Forelimb muscle (tissue), 1 donor: ENCODE measurements at regions not wholly inside any gene's neighbourhood (a gene's known extent, or its start where the extent isn't known, plus 50 kb on each side); places are given as distances from the start of the nearest gene placed in this dataset.

Experiments
- DNase-seq: peaks from one replicate; pipeline ENCODE4 v3.0.0-alpha.2; 2013; ENCODE audit warnings: low read depth

GRCh38 chr1:83029916-83030315 lies 969.0 kb downstream of the TTLL7 start:
- DNase-seq: no peak

- no peak for DNase-seq
These were observed 969.9 kb downstream of the TTLL7 start for GRCh38 chr1:83029050-83029449.

DNA sequence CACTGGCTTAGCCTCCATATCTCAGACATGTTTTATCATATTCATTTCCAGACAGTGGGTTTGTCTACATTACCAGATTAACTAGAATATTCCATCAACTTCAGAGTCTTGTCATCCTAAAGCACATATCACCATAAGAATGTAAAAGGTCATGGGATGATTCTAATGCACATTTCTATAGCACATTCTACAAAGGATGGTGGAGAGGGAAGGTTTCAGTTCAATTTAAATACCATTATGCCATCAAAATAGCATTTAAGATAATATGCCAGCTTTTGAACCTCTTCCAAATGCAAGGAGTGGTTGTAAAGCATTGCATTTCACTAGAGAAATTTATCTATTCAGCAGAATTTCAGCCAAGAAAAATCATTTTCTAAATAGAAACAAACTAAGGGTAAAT lies 970.5 kb downstream of the TTLL7 start:
- DNase-seq: no peak

DNA sequence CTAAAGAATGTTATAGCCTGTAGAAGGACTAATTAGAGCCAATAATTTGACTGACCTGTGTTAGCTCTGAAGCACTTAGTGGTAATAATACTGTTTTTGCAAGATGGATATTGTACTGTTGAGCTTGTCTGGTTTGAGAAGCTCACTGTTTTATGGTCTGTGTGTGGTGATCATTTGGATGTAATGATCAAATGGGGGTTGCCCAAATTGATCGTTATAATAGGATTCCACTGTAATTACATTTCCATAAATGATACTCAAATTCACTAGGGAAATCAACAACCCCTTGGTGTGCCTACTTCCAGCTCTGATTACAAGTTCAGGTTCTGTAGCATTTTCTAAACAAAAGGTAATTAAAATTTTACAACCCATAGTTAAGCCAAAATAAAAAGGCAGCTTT lies 971.4 kb downstream of the TTLL7 start:
- DNase-seq: no peak

DNA sequence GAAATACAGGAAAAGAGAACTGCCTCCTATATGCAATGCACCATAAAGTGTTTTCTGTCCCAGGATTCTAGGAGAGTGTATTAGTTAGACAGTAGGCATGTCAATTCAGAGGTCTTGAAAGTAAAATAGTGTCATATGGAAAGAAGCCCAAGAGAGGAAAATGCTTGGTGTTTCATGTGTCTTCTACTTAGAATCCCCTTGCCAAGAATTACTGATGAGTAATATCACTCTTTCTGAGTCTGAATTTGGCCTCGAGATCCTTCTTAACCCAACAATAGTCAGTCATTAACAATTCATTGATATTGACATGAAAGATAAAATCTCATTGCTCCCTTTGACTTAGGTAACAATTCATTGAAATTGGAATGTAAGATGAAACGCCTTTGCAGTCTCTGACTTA lies 972.2 kb downstream of the TTLL7 start:
- no peak for DNase-seq

- no peak for DNase-seq
These were observed 974.6 kb downstream of the TTLL7 start for GRCh38 chr1:83024251-83024767.

GRCh38 chr1:83023212-83023611 lies 975.7 kb downstream of the TTLL7 start:
- no peak for DNase-seq

GRCh38 chr1:83022206-83022605 lies 976.7 kb downstream of the TTLL7 start:
- no peak for DNase-seq

DNA sequence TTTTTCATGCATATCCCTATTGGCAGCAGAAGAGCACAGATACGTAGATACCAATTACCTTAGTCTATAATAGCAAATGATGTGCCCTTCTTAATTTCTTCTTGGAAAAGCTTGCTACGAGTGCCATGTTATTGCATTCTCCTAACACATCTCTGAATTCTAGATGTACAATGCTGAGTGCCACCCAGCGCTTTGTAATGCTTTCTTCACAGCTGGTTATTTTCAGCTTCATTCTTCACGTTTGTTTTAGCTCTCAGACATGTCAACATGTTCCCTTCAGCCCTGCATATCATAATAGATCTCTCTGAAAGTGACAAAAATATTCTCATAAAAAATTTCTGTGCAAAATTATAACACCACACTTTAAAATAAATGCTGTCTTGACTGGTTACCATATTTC lies 981.2 kb downstream of the TTLL7 start:
- no peak for DNase-seq

DNA sequence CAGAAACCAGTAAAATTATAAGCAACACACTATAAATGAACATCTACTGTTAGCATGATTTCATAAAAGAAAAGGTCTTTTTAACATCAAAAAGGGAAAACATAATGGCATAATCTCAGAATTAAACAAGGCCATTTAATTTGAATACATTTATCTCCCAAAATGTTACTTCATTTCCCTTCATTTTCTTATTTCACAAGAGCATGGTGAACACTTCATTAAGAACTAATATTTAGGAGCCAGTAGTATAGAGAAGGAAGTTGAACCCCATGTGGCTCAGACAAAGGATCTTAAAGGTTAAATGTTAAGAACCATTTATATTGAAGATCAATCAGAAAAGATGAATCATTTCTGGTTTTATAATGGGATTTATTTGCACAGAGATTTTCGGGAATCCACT lies 981.7 kb downstream of the TTLL7 start:
- DNase-seq: no peak

DNA sequence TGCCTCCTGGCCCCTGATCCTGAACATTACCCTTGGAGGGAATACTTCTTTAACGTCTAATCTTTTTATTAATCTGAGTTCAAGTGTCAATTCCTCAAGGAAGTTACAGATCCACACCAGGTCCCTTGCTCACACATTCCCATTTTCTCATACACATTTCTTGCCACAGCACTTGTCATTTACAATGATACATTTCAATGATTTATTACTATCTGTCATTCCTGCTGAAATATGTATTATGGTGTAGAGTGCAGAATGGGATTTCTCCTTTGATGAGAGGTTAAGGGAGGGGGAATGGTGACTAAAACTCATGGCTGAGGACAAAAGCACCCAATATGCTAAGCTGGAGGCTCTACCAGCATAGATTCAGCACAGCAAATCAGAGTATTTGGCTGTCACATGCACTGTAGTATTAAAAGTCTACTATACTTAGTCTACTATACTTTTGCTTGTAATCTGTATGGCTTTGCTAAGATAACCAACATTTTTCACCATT lies 982.5 kb downstream of the TTLL7 start:
- DNase-seq: no peak

GRCh38 chr1:83015163-83015562 lies 983.8 kb downstream of the TTLL7 start:
- no peak for DNase-seq

- no peak for DNase-seq
These were observed 986.0 kb downstream of the TTLL7 start for GRCh38 chr1:83012950-83013349.

DNA sequence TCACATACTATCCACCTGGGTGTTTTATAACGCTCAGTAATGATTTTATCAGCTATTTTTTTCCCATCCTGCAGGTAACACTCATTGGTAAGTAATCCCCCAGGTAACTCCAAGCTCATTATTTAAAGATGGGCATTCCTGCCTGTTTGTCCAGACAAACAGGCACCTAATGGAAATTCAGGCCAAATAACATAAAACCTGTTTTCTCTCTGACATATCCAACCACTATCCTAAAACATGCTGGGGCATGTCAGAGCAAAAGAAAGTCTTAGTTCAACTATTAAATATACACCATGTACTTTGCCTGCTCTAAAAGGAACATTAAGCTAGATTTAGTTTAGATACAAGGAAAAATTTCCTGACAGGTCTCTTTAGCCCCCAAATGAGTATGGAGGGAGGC lies 987.7 kb downstream of the TTLL7 start:
- no peak for DNase-seq

- no peak for DNase-seq
These were observed 992.7 kb downstream of the TTLL7 start for GRCh38 chr1:83006271-83006670.

GRCh38 chr1:83000286-83000685 lies 998.6 kb downstream of the TTLL7 start:
- no peak for DNase-seq

DNA sequence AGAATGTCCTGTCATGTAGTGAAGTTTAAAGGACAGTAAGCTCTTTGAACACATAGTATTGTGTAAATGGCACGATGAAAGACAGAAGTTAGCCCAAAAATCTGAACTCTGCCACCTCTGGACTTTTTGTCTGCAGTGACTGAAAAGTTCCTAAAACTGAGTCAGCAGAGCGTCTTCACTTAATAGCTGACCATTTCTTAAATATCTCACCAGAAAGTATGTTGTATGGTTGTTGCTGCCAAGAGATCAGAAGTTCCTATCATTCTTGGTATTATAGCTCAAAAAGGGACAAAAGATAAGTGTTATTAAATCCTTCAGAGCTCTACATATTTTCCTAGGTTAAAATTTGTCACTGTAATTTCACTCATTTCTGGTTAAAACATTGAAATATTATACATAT lies 1003.0 kb downstream of the TTLL7 start:
- no peak for DNase-seq

DNA sequence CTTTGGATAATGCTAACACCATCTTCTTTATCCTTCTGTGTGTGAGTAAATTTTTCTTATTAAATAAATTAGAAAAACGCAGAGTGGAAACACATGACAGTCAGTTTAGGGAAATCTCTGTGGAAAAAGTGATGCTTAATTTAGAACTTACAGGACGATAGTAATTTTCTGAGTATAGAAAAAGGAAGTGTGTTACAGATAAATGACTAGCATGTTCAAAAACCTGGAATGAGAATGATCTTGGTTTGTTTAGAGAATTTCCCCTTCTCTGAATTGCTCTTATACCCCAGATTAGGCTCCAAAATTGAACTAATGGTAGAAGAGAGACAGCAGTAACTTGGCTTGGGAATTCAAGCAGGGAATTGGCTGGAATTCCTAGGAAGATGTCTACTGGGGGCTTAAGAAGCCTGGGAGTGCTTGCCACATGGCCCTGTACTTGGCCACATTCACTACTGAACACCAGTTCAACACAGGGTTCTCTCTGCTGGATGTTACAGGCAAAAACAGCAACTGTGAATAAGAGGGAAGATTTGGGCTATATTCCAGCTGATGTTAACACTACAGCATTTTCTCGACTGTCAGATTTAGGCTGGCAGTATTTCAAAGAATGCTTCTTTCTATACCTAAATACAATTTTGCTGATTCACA lies 1004.2 kb downstream of the TTLL7 start:
- DNase-seq: peak; percentile 41

GRCh38 chr1:82991569-82991968 lies 1007.4 kb downstream of the TTLL7 start:
- no peak for DNase-seq

GRCh38 chr1:82979593-82980236 lies 1019.2 kb downstream of the TTLL7 start:
- no peak for DNase-seq

DNA sequence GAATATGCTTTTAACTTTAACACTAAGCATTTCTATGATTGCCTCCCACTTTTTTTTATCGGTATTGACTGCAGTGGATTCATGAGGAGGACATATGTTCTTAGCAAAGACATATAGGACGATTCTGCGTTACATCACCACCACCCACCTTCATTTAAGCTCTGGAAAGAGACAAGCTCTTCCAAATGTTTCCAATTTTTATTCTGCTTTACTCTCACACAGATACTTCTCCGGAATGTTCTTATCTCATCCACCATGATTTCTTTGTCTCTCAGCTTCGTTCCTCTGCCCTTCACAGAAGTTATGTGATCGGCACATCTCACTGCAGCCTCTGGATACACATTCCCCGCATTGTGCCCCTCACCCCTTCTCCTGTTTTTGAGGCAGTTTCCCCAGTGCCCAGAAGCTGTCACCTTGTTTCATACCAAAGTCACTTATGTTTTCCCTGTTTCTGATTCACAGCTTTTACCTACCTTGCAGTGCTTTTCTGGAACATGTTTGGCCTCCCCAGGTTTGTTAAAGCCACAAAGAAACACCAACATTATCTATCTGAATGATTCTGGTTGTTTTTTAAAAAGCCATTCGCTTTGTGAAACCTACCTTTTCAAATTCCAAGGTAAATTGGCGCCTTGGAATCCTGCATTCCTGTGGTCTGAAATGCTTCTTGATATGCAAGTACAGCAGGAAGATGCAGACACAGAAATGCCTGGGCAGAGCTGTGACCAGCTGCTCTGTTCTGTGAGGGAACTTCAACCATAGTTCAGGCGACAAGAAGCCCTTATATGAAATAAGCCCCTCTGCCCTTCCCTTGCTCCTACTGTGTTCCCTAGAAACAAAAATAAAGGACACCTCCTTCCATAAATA lies 1020.2 kb downstream of the TTLL7 start:
- DNase-seq: no peak

- no peak for DNase-seq
These were observed 1025.9 kb downstream of the TTLL7 start for GRCh38 chr1:82972841-82973553.
